Rectal smooth muscle tissue (tissue), 1 donor: ENCODE measurements at regions not wholly inside any gene's neighbourhood (a gene's known extent, or its start where the extent isn't known, plus 50 kb on each side); places are given as distances from the start of the nearest gene placed in this dataset.

ENCODE experiments used
- H3K27ac ChIP-seq: one replicate; pipeline ENCODE4 v1.7.0; 2013; ENCODE audit warnings: low read depth, low read length, inconsistent platforms
- H3K27me3 ChIP-seq: one replicate; pipeline ENCODE4 v1.7.0; 2013; ENCODE audit warnings: low read length; ENCODE audit not compliant: control insufficient read depth, insufficient read depth
- H3K36me3 ChIP-seq: one replicate; pipeline ENCODE4 v1.7.0; 2013; ENCODE audit warnings: low read length; ENCODE audit not compliant: control insufficient read depth, insufficient read depth
- H3K4me1 ChIP-seq: one replicate; pipeline ENCODE4 v1.7.0; 2013; ENCODE audit warnings: low read length; ENCODE audit not compliant: control insufficient read depth, insufficient read depth
- H3K4me3 ChIP-seq: one replicate; pipeline ENCODE4 v1.7.0; 2013; ENCODE audit warnings: low read length
- H3K9ac ChIP-seq: one replicate; pipeline ENCODE4 v1.7.0; 2013; ENCODE audit warnings: low read length

- Histone ChIP-seq H3K4me3 (no peak overlapping the region), H3K4me1 (no peaks in the 10 kb centered on the region), H3K27ac (no peak overlapping the region), H3K27me3 (no peaks in the 10 kb centered on the region), H3K9ac (no peak overlapping the region), H3K36me3 (no peaks in the 10 kb centered on the region)
Measured at GRCh38 chr14:87430214-87430613, 562.8 kb downstream of the GALC start.

GRCh38 chr14:87419925-87420324, 573.1 kb downstream of the GALC start:
- no peak overlapping the region for H3K4me3 ChIP-seq
- H3K27ac ChIP-seq, result no peak overlapping the region
- H3K9ac ChIP-seq, result no peak overlapping the region
- H3K4me1 ChIP-seq, result no peaks in the 10 kb centered on the region
- no peaks in the 10 kb centered on the region for H3K36me3 ChIP-seq
- H3K27me3 ChIP-seq, result no peaks in the 10 kb centered on the region

GRCh38 chr14:87411370-87411769, 581.6 kb downstream of the GALC start:
- H3K27me3 ChIP-seq, result no peaks in the 10 kb centered on the region
- H3K36me3 ChIP-seq, result no peaks in the 10 kb centered on the region
- H3K9ac ChIP-seq, result no peak overlapping the region
- no peak overlapping the region for H3K27ac ChIP-seq
- H3K4me3 ChIP-seq, result no peak overlapping the region
- no peaks in the 10 kb centered on the region for H3K4me1 ChIP-seq

- H3K4me3 ChIP-seq, result no peak overlapping the region
- no peak overlapping the region for H3K27ac ChIP-seq
- no peaks in the 10 kb centered on the region for H3K4me1 ChIP-seq
- H3K36me3 ChIP-seq, result no peaks in the 10 kb centered on the region
- H3K9ac ChIP-seq, result no peak overlapping the region
- no peaks in the 10 kb centered on the region for H3K27me3 ChIP-seq
Measured at GRCh38 chr14:87409393-87409792, 583.6 kb downstream of the GALC start.

- Histone ChIP-seq H3K4me3 (no peak overlapping the region), H3K27ac (no peak overlapping the region), H3K4me1 (no peaks in the 10 kb centered on the region), H3K27me3 (no peaks in the 10 kb centered on the region), H3K9ac (no peak overlapping the region), H3K36me3 (no peaks in the 10 kb centered on the region)
Measured at GRCh38 chr14:87407344-87407743, 585.6 kb downstream of the GALC start.

- no peaks in the 10 kb centered on the region for H3K36me3 ChIP-seq
- no peaks in the 10 kb centered on the region for H3K4me1 ChIP-seq
- H3K27me3 ChIP-seq, result no peaks in the 10 kb centered on the region
- no peak overlapping the region for H3K4me3 ChIP-seq
- no peak overlapping the region for H3K9ac ChIP-seq
- H3K27ac ChIP-seq, result no peak overlapping the region
Measured at GRCh38 chr14:87405563-87405962, 587.4 kb downstream of the GALC start.

GRCh38 chr14:87397499-87397898, 595.5 kb downstream of the GALC start:
- no peak overlapping the region for H3K27ac ChIP-seq
- no peaks in the 10 kb centered on the region for H3K36me3 ChIP-seq
- H3K27me3 ChIP-seq, result no peaks in the 10 kb centered on the region
- no peak overlapping the region for H3K9ac ChIP-seq
- no peaks in the 10 kb centered on the region for H3K4me1 ChIP-seq
- H3K4me3 ChIP-seq, result no peak overlapping the region

GRCh38 chr14:87391066-87391465, 601.9 kb downstream of the GALC start:
- H3K27me3 ChIP-seq, result no peaks in the 10 kb centered on the region
- H3K4me1 ChIP-seq, result no peaks in the 10 kb centered on the region

GRCh38 chr14:87388946-87389345, 604.0 kb downstream of the GALC start:
- Histone ChIP-seq H3K27ac (no peak overlapping the region), H3K9ac (no peak overlapping the region), H3K27me3 (no peaks in the 10 kb centered on the region), H3K4me3 (no peak overlapping the region), H3K36me3 (no peaks in the 10 kb centered on the region), H3K4me1 (no peaks in the 10 kb centered on the region)

More at GRCh38 chr14:87391066-87391465, 601.9 kb downstream of the GALC start:
- Histone ChIP-seq H3K27ac (no peak overlapping the region), H3K9ac (no peak overlapping the region), H3K4me3 (no peak overlapping the region), H3K36me3 (no peaks in the 10 kb centered on the region)

GRCh38 chr14:87387806-87388205, 605.2 kb downstream of the GALC start:
- Histone ChIP-seq H3K9ac (no peak overlapping the region), H3K4me1 (no peaks in the 10 kb centered on the region)

GRCh38 chr14:87386524-87386923, 606.5 kb downstream of the GALC start:
- no peak overlapping the region for H3K27ac ChIP-seq
- no peaks in the 10 kb centered on the region for H3K36me3 ChIP-seq
- H3K4me1 ChIP-seq, result no peaks in the 10 kb centered on the region
- no peak overlapping the region for H3K4me3 ChIP-seq
- no peaks in the 10 kb centered on the region for H3K27me3 ChIP-seq
- H3K9ac ChIP-seq, result no peak overlapping the region

More at GRCh38 chr14:87387806-87388205, 605.2 kb downstream of the GALC start:
- H3K27me3 ChIP-seq, result no peaks in the 10 kb centered on the region
- H3K27ac ChIP-seq, result no peak overlapping the region
- H3K4me3 ChIP-seq, result no peak overlapping the region
- no peaks in the 10 kb centered on the region for H3K36me3 ChIP-seq

- no peaks in the 10 kb centered on the region for H3K27me3 ChIP-seq
- H3K9ac ChIP-seq, result no peak overlapping the region
- no peaks in the 10 kb centered on the region for H3K36me3 ChIP-seq
- no peak overlapping the region for H3K4me3 ChIP-seq
- H3K27ac ChIP-seq, result no peak overlapping the region
- H3K4me1 ChIP-seq, result no peaks in the 10 kb centered on the region
Measured at GRCh38 chr14:87380054-87380453, 612.9 kb downstream of the GALC start.

- Histone ChIP-seq H3K4me3 (no peak overlapping the region), H3K36me3 (no peaks in the 10 kb centered on the region), H3K27ac (no peak overlapping the region), H3K27me3 (no peaks in the 10 kb centered on the region), H3K9ac (no peak overlapping the region), H3K4me1 (no peaks in the 10 kb centered on the region)
Measured at GRCh38 chr14:87368751-87369150, 624.2 kb downstream of the GALC start.
